GM10248 (cell line): ENCODE measurements at regions not wholly inside any gene's neighbourhood (a gene's known extent, or its start where the extent isn't known, plus 50 kb on each side); places are given as distances from the start of the nearest gene placed in this dataset.

Source experiments
- CTCF ChIA-PET: fragments of 300-600 bp; sonication (Branson Sonifier 250); formaldehyde crosslinking; extraction: SDS; loops from one replicate; lab custom pipeline; 2021; ENCODE audit warnings: antibody characterized with exemption; lab: Yijun Ruan, JAX
- POLR2A ChIA-PET: fragments of 350-650 bp; sonication (Branson Sonifier 250); formaldehyde crosslinking; extraction: SDS; loops from one replicate; lab custom pipeline; 2020; ENCODE audit warnings: antibody characterized with exemption; lab: Yijun Ruan, JAX
- DNase-seq: peaks from one replicate; pipeline ENCODE4 v3.0.0; 2012; ENCODE audit errors: extremely low spot score
- TF ChIP-seq, protein P1 (sequence below): IDR thresholded peaks from 2 replicates; pipeline ENCODE4 v1.5.1; 2012; ENCODE audit warnings: mild to moderate bottlenecking, low read depth; ENCODE audit errors: extremely low read depth, missing control alignments, control extremely low read depth

DNA sequence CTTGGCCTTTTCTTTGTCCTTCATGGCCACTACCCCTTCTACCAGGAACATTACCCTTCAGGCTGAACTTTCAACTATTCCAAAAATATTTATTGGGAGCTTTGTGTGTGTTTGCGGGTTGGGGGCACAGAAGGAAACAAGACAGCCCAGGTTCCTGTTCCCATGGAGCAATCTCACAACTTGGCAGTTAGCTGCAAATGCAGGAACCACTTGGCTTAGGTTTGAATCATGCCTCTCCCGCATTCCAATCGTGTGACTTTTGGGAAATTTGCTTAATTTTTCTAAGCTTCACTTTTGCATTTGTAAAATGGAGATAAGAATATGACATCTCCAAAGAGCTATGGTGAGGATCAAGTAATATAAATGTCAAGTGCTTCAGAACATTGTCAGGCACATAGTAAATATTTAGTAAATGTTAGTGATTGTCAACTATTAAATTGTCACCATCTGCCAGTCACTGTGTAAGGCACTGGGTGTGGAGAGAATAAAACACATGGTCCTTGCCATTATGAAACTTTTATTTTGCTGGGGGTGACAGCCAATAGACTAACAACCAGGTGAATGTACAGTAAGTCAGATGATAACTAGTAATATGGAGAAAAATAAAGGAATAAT lies 277.1 kb downstream of the SNX13 start:
- no peak for DNase-seq
- TF ChIP-seq, protein P1, sequence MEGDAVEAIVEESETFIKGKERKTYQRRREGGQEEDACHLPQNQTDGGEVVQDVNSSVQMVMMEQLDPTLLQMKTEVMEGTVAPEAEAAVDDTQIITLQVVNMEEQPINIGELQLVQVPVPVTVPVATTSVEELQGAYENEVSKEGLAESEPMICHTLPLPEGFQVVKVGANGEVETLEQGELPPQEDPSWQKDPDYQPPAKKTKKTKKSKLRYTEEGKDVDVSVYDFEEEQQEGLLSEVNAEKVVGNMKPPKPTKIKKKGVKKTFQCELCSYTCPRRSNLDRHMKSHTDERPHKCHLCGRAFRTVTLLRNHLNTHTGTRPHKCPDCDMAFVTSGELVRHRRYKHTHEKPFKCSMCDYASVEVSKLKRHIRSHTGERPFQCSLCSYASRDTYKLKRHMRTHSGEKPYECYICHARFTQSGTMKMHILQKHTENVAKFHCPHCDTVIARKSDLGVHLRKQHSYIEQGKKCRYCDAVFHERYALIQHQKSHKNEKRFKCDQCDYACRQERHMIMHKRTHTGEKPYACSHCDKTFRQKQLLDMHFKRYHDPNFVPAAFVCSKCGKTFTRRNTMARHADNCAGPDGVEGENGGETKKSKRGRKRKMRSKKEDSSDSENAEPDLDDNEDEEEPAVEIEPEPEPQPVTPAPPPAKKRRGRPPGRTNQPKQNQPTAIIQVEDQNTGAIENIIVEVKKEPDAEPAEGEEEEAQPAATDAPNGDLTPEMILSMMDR, result no peak
- CTCF ChIA-PET, result interaction anchor here (1.1 to 2.2 kb wide), 3 partner anchors 9 to 13 kb away, joined by 4 to 7 read pairs (median 6); no protein-coding TSS in a partner anchor
- POLR2A ChIA-PET, result no interaction called here

- no peak for DNase-seq
Observed at GRCh38 chr7:17665029-17665428, 275.3 kb downstream of the SNX13 start.

GRCh38 chr7:17668122-17668521 lies 272.2 kb downstream of the SNX13 start:
- TF ChIP-seq, protein P1, result no peak
- no peak for DNase-seq
- CTCF ChIA-PET, result interaction anchor here (1.4 to 2.4 kb wide), 2 partner anchors 12 to 21 kb away, joined by 4 to 6 read pairs; no protein-coding TSS in a partner anchor
- POLR2A ChIA-PET, result no interaction called here

More at GRCh38 chr7:17665029-17665428, 275.3 kb downstream of the SNX13 start:
- ChIA-PET CTCF (interaction anchor here (1.5 kb wide), 1 partner anchor 24 kb away, joined by 3 read pairs; no protein-coding TSS in a partner anchor), POLR2A (no interaction called here)
- TF ChIP-seq, protein P1, result no peak

GRCh38 chr7:17669204-17669603 lies 271.1 kb downstream of the SNX13 start:
- POLR2A ChIA-PET, result no interaction called here
- DNase-seq, result no peak
- TF ChIP-seq, protein P1, result no peak
- CTCF ChIA-PET, result interaction anchor here (0.9 to 3.6 kb wide), 2 partner anchors 11 to 366 kb away, joined by 3 to 23 read pairs; no protein-coding TSS in a partner anchor

DNA sequence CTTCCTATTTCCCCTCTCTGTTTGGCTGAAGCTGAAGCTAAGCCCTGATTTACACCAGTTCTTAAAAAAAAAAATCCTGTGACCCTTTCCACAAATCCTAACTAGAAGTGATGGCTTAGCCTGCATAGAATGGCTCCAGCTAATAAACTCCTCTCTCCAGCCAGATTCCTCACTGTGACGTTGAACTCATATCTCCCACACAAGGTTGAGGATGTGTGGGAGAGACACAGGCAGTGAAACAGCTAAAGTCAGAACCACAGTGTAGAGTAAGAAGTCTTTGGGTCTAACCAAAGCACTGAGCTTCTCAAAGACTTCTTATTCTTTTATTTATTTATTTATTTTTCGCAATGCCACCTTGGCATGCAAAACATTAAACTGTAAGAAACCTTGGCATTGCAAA lies 268.3 kb downstream of the SNX13 start:
- ChIA-PET CTCF (interaction anchor here (1.0 to 3.6 kb wide), 7 partner anchors 9 to 775 kb away, joined by 3 to 23 read pairs (median 5); no protein-coding TSS in a partner anchor), POLR2A (interaction anchor here (0.5 kb wide), 2 partner anchors 32 to 48 kb away, joined by 3 read pairs; no protein-coding TSS in a partner anchor)
- no peak for DNase-seq
- TF ChIP-seq, protein P1, result no peak

GRCh38 chr7:17672783-17673182 lies 267.5 kb downstream of the SNX13 start:
- TF ChIP-seq, protein P1, result no peak
- DNase-seq, result no peak
- ChIA-PET POLR2A (no interaction called here), CTCF (interaction anchor here (1.0 to 3.6 kb wide), 4 partner anchors 8 to 690 kb away, joined by 3 to 23 read pairs (median 10); no protein-coding TSS in a partner anchor)
